ENCODE measurements at regions not wholly inside any gene's neighbourhood (a gene's known extent, or its start where the extent isn't known, plus 50 kb on each side); places are given as distances from the start of the nearest gene placed in this dataset.

DNA sequence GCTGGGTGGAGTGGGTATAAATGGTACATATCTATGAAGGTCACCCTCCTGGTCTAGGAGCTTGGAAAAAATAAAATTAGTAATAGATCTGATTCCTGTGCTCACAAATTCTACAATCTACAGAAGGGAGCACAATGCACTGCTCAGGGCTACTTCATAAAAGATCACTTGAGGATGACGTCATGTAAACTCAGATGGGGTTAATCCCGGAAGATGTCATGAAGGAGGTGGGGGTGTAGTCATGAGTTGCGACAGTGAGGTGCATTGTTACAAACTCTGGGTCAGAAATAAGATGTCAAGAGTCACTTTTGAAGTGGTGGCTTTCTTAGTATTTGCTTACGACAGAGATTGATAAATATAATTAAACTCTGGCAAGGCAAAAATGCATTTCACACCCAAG, 68.2 kb downstream of the LHX9 start (continued):
- TF ChIP-seq, protein P1, sequence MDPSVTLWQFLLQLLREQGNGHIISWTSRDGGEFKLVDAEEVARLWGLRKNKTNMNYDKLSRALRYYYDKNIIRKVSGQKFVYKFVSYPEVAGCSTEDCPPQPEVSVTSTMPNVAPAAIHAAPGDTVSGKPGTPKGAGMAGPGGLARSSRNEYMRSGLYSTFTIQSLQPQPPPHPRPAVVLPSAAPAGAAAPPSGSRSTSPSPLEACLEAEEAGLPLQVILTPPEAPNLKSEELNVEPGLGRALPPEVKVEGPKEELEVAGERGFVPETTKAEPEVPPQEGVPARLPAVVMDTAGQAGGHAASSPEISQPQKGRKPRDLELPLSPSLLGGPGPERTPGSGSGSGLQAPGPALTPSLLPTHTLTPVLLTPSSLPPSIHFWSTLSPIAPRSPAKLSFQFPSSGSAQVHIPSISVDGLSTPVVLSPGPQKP (CRISPR knock-in tag; IDR thresholded peaks at IDR 0.05), result no peak
- TF ChIP-seq JUN (IDR thresholded peaks at IDR 0.05; ENCODE audit: borderline replicate concordance, low read depth, low read length) (0 out of 2 replicates have a peak, but pooled peaks have one; percentile 37), JUN (CRISPR knock-in tag; IDR thresholded peaks at IDR 0.05; ENCODE audit: borderline replicate concordance) (no peak), ZZZ3 (IDR thresholded peaks at IDR 0.05) (no peak), ATF1 (CRISPR knock-in tag; IDR thresholded peaks at IDR 0.05) (no peak), ATF1 (tag; IDR thresholded peaks at IDR 0.05) (peak; percentile 61), BRCA1 (IDR thresholded peaks at IDR 0.05) (no peak), BRCA1 (CRISPR knock-in tag; IDR thresholded peaks at IDR 0.05) (no peak), EWSR1 (IDR thresholded peaks at IDR 0.05; ENCODE audit: borderline replicate concordance, low read depth, partially characterized antibody) (no peak), SMC3 (conservative IDR thresholded peaks at IDR 0.05; ENCODE audit: insufficient read depth, low read depth, low read length) (no peak), JUNB (CRISPR knock-in tag; conservative IDR thresholded peaks at IDR 0.05) (peak; percentile 70; the same call in 1 of the 2 replicates), CHCHD3 (CRISPR knock-in tag; IDR thresholded peaks at IDR 0.05) (no peak), ZNF174 (CRISPR knock-in tag; IDR thresholded peaks at IDR 0.05) (no peak), YY1 (IDR thresholded peaks at IDR 0.05; ENCODE audit: borderline replicate concordance in 1 of 3, control insufficient read depth in 1 of 3, extremely low read depth in 1 of 3, insufficient read depth in 3 of 3, insufficient read length in 1 of 3, insufficient replicate concordance in 2 of 3, low read depth in 1 of 3, low read length in 2 of 3) (no peak), SNIP1 (IDR thresholded peaks at IDR 0.05; ENCODE audit: low read depth) (no peak), PHF20 (IDR thresholded peaks at IDR 0.05; ENCODE audit: partially characterized antibody) (no peak)
- TF ChIP-seq, protein P2, sequence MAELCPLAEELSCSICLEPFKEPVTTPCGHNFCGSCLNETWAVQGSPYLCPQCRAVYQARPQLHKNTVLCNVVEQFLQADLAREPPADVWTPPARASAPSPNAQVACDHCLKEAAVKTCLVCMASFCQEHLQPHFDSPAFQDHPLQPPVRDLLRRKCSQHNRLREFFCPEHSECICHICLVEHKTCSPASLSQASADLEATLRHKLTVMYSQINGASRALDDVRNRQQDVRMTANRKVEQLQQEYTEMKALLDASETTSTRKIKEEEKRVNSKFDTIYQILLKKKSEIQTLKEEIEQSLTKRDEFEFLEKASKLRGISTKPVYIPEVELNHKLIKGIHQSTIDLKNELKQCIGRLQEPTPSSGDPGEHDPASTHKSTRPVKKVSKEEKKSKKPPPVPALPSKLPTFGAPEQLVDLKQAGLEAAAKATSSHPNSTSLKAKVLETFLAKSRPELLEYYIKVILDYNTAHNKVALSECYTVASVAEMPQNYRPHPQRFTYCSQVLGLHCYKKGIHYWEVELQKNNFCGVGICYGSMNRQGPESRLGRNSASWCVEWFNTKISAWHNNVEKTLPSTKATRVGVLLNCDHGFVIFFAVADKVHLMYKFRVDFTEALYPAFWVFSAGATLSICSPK (IDR thresholded peaks at IDR 0.05; ENCODE audit: borderline replicate concordance), result no peak
- TF ChIP-seq, protein P3, sequence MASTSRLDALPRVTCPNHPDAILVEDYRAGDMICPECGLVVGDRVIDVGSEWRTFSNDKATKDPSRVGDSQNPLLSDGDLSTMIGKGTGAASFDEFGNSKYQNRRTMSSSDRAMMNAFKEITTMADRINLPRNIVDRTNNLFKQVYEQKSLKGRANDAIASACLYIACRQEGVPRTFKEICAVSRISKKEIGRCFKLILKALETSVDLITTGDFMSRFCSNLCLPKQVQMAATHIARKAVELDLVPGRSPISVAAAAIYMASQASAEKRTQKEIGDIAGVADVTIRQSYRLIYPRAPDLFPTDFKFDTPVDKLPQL (IDR thresholded peaks at IDR 0.05; ENCODE audit: extremely low read depth, insufficient read length), result no peak
- TF ChIP-seq, protein P4, sequence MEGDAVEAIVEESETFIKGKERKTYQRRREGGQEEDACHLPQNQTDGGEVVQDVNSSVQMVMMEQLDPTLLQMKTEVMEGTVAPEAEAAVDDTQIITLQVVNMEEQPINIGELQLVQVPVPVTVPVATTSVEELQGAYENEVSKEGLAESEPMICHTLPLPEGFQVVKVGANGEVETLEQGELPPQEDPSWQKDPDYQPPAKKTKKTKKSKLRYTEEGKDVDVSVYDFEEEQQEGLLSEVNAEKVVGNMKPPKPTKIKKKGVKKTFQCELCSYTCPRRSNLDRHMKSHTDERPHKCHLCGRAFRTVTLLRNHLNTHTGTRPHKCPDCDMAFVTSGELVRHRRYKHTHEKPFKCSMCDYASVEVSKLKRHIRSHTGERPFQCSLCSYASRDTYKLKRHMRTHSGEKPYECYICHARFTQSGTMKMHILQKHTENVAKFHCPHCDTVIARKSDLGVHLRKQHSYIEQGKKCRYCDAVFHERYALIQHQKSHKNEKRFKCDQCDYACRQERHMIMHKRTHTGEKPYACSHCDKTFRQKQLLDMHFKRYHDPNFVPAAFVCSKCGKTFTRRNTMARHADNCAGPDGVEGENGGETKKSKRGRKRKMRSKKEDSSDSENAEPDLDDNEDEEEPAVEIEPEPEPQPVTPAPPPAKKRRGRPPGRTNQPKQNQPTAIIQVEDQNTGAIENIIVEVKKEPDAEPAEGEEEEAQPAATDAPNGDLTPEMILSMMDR (IDR thresholded peaks at IDR 0.05 in 2 of 3, conservative IDR thresholded peaks at IDR 0.05 in 1 of 3; ENCODE audit: insufficient read depth in 2 of 3, low read depth in 1 of 3, low read length in 3 of 3), result no peak
- TF ChIP-seq, protein P5, sequence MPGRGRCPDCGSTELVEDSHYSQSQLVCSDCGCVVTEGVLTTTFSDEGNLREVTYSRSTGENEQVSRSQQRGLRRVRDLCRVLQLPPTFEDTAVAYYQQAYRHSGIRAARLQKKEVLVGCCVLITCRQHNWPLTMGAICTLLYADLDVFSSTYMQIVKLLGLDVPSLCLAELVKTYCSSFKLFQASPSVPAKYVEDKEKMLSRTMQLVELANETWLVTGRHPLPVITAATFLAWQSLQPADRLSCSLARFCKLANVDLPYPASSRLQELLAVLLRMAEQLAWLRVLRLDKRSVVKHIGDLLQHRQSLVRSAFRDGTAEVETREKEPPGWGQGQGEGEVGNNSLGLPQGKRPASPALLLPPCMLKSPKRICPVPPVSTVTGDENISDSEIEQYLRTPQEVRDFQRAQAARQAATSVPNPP (IDR thresholded peaks at IDR 0.05; ENCODE audit: borderline replicate concordance, insufficient read depth, insufficient read length), result no peak
- TF ChIP-seq, protein P6, sequence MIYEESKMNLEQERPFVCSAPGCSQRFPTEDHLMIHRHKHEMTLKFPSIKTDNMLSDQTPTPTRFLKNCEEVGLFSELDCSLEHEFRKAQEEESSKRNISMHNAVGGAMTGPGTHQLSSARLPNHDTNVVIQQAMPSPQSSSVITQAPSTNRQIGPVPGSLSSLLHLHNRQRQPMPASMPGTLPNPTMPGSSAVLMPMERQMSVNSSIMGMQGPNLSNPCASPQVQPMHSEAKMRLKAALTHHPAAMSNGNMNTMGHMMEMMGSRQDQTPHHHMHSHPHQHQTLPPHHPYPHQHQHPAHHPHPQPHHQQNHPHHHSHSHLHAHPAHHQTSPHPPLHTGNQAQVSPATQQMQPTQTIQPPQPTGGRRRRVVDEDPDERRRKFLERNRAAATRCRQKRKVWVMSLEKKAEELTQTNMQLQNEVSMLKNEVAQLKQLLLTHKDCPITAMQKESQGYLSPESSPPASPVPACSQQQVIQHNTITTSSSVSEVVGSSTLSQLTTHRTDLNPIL (CRISPR knock-in tag; IDR thresholded peaks at IDR 0.05), result no peak

Measured in K562 (cell line).